Panc1 (cell line): ENCODE measurements at regions not wholly inside any gene's neighbourhood (a gene's known extent, or its start where the extent isn't known, plus 50 kb on each side); places are given as distances from the start of the nearest gene placed in this dataset.

Experiments used
- POLR2AphosphoS5 ChIP-seq: IDR thresholded peaks from 2 replicates; pipeline ENCODE4 v1.6.1; 2012; ENCODE audit warnings: mild to moderate bottlenecking, low read depth, low read length, moderate library complexity
- SIN3A ChIP-seq: IDR thresholded peaks from 2 replicates; pipeline ENCODE4 v1.6.1; 2012; ENCODE audit warnings: low read depth, mild to moderate bottlenecking, low read length, moderate library complexity, borderline replicate concordance; ENCODE audit not compliant: insufficient read depth
- TCF7L2 ChIP-seq: IDR thresholded peaks from 2 replicates; pipeline ENCODE4 v1.6.1; 2011; ENCODE audit warnings: mild to moderate bottlenecking, low read depth, low read length, inconsistent platforms
- TF ChIP-seq, protein P1 (sequence below): fragments of 450-650 bp; IDR thresholded peaks from 2 replicates; pipeline ENCODE4 v1.5.1; 2017; ENCODE audit warnings: mild to moderate bottlenecking
- TF ChIP-seq, protein P2 (sequence below), 2 experiments: IDR thresholded peaks; 2 replicates each; pipeline ENCODE4 v1.6.1; 2011 to 2012; ENCODE audit warnings: low read depth in 2 of 2, control low read depth in 1 of 2, low read length in 1 of 2, mild to moderate bottlenecking in 1 of 2, moderate library complexity in 1 of 2; ENCODE audit not compliant: insufficient read depth in 1 of 2

- TF ChIP-seq, protein P1, sequence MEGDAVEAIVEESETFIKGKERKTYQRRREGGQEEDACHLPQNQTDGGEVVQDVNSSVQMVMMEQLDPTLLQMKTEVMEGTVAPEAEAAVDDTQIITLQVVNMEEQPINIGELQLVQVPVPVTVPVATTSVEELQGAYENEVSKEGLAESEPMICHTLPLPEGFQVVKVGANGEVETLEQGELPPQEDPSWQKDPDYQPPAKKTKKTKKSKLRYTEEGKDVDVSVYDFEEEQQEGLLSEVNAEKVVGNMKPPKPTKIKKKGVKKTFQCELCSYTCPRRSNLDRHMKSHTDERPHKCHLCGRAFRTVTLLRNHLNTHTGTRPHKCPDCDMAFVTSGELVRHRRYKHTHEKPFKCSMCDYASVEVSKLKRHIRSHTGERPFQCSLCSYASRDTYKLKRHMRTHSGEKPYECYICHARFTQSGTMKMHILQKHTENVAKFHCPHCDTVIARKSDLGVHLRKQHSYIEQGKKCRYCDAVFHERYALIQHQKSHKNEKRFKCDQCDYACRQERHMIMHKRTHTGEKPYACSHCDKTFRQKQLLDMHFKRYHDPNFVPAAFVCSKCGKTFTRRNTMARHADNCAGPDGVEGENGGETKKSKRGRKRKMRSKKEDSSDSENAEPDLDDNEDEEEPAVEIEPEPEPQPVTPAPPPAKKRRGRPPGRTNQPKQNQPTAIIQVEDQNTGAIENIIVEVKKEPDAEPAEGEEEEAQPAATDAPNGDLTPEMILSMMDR: no peak
- TF ChIP-seq, protein P2, sequence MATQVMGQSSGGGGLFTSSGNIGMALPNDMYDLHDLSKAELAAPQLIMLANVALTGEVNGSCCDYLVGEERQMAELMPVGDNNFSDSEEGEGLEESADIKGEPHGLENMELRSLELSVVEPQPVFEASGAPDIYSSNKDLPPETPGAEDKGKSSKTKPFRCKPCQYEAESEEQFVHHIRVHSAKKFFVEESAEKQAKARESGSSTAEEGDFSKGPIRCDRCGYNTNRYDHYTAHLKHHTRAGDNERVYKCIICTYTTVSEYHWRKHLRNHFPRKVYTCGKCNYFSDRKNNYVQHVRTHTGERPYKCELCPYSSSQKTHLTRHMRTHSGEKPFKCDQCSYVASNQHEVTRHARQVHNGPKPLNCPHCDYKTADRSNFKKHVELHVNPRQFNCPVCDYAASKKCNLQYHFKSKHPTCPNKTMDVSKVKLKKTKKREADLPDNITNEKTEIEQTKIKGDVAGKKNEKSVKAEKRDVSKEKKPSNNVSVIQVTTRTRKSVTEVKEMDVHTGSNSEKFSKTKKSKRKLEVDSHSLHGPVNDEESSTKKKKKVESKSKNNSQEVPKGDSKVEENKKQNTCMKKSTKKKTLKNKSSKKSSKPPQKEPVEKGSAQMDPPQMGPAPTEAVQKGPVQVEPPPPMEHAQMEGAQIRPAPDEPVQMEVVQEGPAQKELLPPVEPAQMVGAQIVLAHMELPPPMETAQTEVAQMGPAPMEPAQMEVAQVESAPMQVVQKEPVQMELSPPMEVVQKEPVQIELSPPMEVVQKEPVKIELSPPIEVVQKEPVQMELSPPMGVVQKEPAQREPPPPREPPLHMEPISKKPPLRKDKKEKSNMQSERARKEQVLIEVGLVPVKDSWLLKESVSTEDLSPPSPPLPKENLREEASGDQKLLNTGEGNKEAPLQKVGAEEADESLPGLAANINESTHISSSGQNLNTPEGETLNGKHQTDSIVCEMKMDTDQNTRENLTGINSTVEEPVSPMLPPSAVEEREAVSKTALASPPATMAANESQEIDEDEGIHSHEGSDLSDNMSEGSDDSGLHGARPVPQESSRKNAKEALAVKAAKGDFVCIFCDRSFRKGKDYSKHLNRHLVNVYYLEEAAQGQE (IDR thresholded peaks at IDR 0.05; ENCODE audit: insufficient read depth in 1 of 2, low read depth in 2 of 2, low read length in 1 of 2): no peak
- TF ChIP-seq POLR2AphosphoS5 (no peak), SIN3A (no peak), TCF7L2 (no peak)
Measured at GRCh38 chr5:29902859-29903258, 1290.6 kb upstream of the CDH6 start.
